Mesothelial cell of epicardium (in vitro differentiated cells): ENCODE measurements at regions not wholly inside any gene's neighbourhood (a gene's known extent, or its start where the extent isn't known, plus 50 kb on each side); places are given as distances from the start of the nearest gene placed in this dataset.

Source experiments
- DNase-seq, 2 experiments: peaks; one replicate each; pipeline ENCODE4 v3.0.0; 2021; ENCODE audit warnings: low spot score in 2 of 2; ENCODE audit not compliant: unreplicated experiment in 2 of 2
- H3K27ac Mint-ChIP-seq: 2 replicates; pipeline ENCODE4 v1.8.0; 2021; ENCODE audit warnings: mixed read lengths
- H3K27me3 Mint-ChIP-seq: 2 replicates; pipeline ENCODE4 v1.8.0; 2021; ENCODE audit warnings: low read depth, mixed read lengths
- H3K36me3 Mint-ChIP-seq: 2 replicates; pipeline ENCODE4 v1.8.0; 2021; ENCODE audit warnings: mixed read lengths
- H3K4me1 Mint-ChIP-seq: 2 replicates; pipeline ENCODE4 v1.8.0; 2021; ENCODE audit warnings: mixed read lengths
- H3K4me3 Mint-ChIP-seq: 2 replicates; pipeline ENCODE4 v1.8.0; 2021; ENCODE audit warnings: mild to moderate bottlenecking, moderate library complexity, mixed read lengths
- H3K9me3 Mint-ChIP-seq: 2 replicates; pipeline ENCODE4 v1.8.0; 2021; ENCODE audit warnings: mixed read lengths
- TF ChIP-seq, protein P1 (sequence below): fragments of 200-600 bp; sonication (generic); IDR thresholded peaks from one replicate; pipeline ENCODE4 v1.5.0; 2021; ENCODE audit warnings: antibody characterized with exemption; ENCODE audit not compliant: unreplicated experiment

- H3K4me3 Mint-ChIP-seq: no peak overlapping the region
- no peaks in the 10 kb centered on the region for H3K36me3 Mint-ChIP-seq
- TF ChIP-seq, protein P1, sequence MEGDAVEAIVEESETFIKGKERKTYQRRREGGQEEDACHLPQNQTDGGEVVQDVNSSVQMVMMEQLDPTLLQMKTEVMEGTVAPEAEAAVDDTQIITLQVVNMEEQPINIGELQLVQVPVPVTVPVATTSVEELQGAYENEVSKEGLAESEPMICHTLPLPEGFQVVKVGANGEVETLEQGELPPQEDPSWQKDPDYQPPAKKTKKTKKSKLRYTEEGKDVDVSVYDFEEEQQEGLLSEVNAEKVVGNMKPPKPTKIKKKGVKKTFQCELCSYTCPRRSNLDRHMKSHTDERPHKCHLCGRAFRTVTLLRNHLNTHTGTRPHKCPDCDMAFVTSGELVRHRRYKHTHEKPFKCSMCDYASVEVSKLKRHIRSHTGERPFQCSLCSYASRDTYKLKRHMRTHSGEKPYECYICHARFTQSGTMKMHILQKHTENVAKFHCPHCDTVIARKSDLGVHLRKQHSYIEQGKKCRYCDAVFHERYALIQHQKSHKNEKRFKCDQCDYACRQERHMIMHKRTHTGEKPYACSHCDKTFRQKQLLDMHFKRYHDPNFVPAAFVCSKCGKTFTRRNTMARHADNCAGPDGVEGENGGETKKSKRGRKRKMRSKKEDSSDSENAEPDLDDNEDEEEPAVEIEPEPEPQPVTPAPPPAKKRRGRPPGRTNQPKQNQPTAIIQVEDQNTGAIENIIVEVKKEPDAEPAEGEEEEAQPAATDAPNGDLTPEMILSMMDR: no peak
- no peak overlapping the region for H3K27ac Mint-ChIP-seq
- H3K4me1 Mint-ChIP-seq: peaks cover 14% of the 10 kb centered on the region
- H3K27me3 Mint-ChIP-seq: no peaks in the 10 kb centered on the region
- DNase-seq: no peak
- H3K9me3 Mint-ChIP-seq: peaks cover 18% of the 10 kb centered on the region
These were observed 518.7 kb downstream of the MCTP2 start for GRCh38 chr15:94749811-94750617.

- Mint-ChIP-seq H3K4me1 (no peaks in the 10 kb centered on the region), H3K9me3 (no peaks in the 10 kb centered on the region), H3K4me3 (no peak overlapping the region), H3K36me3 (no peaks in the 10 kb centered on the region), H3K27me3 (no peaks in the 10 kb centered on the region), H3K27ac (no peak overlapping the region)
- TF ChIP-seq, protein P1: no peak
- DNase-seq: no peak
These were observed 529.0 kb downstream of the MCTP2 start for GRCh38 chr15:94760348-94760747.

DNA sequence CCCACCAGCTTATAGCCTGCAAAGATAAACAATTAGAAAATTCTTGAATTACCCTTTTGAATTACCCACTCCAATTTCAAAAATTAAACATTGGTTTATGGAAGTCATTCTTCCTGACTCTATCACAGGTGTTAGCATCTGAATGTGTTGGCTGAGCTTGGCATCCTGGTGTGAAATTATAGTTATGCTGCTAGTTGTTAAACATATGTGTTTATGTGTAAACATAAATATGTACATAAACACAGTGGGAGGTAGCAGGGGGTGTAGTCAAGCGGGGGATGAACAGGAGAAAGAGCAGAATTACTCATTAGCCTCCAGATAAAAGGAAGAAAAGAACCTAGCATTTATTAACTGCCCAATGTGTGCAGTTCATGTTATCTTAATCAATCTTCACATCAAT lies 530.2 kb downstream of the MCTP2 start:
- Mint-ChIP-seq H3K4me1 (no peaks in the 10 kb centered on the region), H3K27me3 (no peaks in the 10 kb centered on the region), H3K9me3 (no peaks in the 10 kb centered on the region), H3K36me3 (no peaks in the 10 kb centered on the region), H3K4me3 (no peak overlapping the region), H3K27ac (no peak overlapping the region)
- no peak for DNase-seq
- TF ChIP-seq, protein P1: no peak

GRCh38 chr15:94769089-94769488 lies 537.7 kb downstream of the MCTP2 start:
- Mint-ChIP-seq H3K36me3 (no peaks in the 10 kb centered on the region), H3K4me3 (no peak overlapping the region), H3K9me3 (no peaks in the 10 kb centered on the region), H3K27me3 (no peaks in the 10 kb centered on the region), H3K27ac (no peak overlapping the region), H3K4me1 (peaks cover 16% of the 10 kb centered on the region)
- no peak for DNase-seq
- TF ChIP-seq, protein P1: no peak

DNA sequence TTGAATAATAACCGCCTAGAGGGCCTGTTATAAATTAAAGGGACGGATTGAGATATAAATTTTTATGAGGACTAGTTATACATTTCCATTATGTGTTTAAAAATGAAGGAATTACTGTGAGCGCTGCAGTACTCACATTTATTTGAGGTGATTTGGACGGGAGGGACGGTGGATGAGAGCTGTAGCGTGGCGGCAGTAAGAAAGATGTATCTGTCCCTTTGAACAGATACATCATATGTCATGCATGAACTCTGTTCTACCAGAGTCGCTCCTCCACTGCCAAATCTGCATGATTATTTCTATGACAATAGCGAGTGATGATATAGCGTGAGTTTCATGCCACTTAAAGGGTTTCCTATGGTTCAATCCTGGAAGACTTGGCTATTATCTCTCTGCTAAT lies 538.8 kb downstream of the MCTP2 start:
- Mint-ChIP-seq H3K36me3 (no peaks in the 10 kb centered on the region), H3K27me3 (no peaks in the 10 kb centered on the region), H3K9me3 (no peaks in the 10 kb centered on the region), H3K4me1 (peaks cover 16% of the 10 kb centered on the region), H3K27ac (no peak overlapping the region), H3K4me3 (no peak overlapping the region)
- DNase-seq: no peak
- TF ChIP-seq, protein P1: no peak

DNA sequence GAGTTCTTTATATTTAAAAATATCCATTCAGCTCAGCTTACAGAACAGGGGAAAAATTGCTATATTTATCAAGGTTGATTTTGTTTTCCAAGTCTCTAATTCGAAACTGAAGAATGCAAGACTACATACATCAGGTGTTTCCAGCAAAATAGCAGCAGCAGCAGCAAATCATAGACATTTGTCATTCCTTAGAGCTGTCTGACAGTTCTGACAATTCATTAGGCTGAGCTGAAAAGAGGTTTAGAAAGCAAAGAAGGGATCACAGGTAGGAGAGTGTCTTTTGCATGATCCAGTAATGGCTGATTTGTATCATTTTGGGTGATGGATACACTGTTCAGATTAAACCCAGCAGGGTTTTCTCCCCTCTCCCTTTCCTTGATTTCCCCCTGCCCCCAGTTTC lies 545.7 kb downstream of the MCTP2 start:
- Mint-ChIP-seq H3K27me3 (no peaks in the 10 kb centered on the region), H3K4me3 (no peak overlapping the region), H3K36me3 (no peaks in the 10 kb centered on the region), H3K4me1 (peaks cover 8% of the 10 kb centered on the region), H3K9me3 (peaks cover 13% of the 10 kb centered on the region), H3K27ac (no peak overlapping the region)
- no peak for DNase-seq
- TF ChIP-seq, protein P1: no peak
